ENCODE measurements at regions not wholly inside any gene's neighbourhood (a gene's known extent, or its start where the extent isn't known, plus 50 kb on each side); places are given as distances from the start of the nearest gene placed in this dataset.

DNA sequence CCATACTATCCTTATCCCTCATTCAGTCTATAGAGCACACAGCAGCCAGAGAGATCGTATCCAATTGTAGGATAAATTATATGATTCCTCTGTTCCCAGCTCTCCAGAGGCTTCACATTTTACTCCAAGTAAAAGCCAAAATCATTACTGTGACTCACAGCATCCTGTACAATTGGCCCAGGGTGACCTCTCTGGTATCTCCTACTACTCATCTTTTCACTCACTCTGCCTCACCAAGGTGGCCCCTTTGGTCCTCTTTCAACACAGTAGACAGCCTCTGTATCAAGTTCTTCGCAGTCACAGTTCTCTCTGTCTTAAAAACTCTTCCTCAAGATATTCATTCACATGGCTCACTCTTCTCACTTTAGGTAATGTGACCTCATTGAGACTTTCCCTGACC is 72.6 kb upstream of the LSM8 start:
- no peak overlapping the region for H3K27ac ChIP-seq
- no peaks in the 10 kb centered on the region for H3K4me1 ChIP-seq (ENCODE audit: insufficient read depth)
- WGBS, 3 donors, result 82 to 94% (median 91%) methylated on average over 2 of the region's 2 CpGs
- no peaks in the 10 kb centered on the region for H3K36me3 ChIP-seq
- no peak for DNase-seq
- TF ChIP-seq, protein P1, sequence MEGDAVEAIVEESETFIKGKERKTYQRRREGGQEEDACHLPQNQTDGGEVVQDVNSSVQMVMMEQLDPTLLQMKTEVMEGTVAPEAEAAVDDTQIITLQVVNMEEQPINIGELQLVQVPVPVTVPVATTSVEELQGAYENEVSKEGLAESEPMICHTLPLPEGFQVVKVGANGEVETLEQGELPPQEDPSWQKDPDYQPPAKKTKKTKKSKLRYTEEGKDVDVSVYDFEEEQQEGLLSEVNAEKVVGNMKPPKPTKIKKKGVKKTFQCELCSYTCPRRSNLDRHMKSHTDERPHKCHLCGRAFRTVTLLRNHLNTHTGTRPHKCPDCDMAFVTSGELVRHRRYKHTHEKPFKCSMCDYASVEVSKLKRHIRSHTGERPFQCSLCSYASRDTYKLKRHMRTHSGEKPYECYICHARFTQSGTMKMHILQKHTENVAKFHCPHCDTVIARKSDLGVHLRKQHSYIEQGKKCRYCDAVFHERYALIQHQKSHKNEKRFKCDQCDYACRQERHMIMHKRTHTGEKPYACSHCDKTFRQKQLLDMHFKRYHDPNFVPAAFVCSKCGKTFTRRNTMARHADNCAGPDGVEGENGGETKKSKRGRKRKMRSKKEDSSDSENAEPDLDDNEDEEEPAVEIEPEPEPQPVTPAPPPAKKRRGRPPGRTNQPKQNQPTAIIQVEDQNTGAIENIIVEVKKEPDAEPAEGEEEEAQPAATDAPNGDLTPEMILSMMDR (IDR thresholded peaks at IDR 0.05), result no peak
- TF ChIP-seq POLR2A (IDR thresholded peaks at IDR 0.05), result no peak
- no peak for TF ChIP-seq EP300 (IDR thresholded peaks at IDR 0.05)
- no peaks in the 10 kb centered on the region for H3K9me3 ChIP-seq
- H3K27me3 ChIP-seq, result no peaks in the 10 kb centered on the region
- no peak overlapping the region for H3K4me3 ChIP-seq
- intact Hi-C loops (cut with DNase I), result loop anchor here in 1 of 4 donors (10.0 kb wide), 1 partner anchor 1483 kb away; no protein-coding TSS in a partner anchor

DNA sequence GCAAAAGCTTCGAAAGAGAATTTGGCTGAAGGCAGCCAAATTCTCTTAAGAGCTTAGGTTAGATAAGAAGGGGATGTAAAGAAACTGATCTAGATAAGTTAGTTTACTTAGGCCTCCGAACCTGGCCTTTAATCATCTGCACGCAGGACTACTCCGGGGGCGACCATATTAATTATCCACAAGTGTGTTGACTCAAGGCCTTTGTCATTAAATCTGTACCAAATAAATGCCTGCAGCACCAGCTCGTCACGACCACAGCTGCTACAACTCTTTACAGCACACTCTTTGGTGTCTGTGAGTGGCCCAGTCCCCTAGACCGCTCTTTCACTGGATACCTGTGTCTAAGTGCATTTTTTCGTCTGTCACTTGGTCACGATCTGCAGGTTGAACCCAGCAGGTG is 69.8 kb upstream of the LSM8 start:
- Histone ChIP-seq H3K4me3 (no peak overlapping the region), H3K4me1 (ENCODE audit: insufficient read depth) (no peaks in the 10 kb centered on the region), H3K36me3 (no peaks in the 10 kb centered on the region), H3K27ac (no peak overlapping the region), H3K27me3 (no peaks in the 10 kb centered on the region), H3K9me3 (no peaks in the 10 kb centered on the region)
- WGBS, 3 donors, result 92% methylated on average over 10 of the region's 10 CpGs
- DNase-seq, result no peak
- intact Hi-C loops (cut with DNase I), result loop anchor here in 1 of 4 donors (10.0 kb wide), 1 partner anchor 1481 kb away; no protein-coding TSS in a partner anchor
- TF ChIP-seq EP300 (IDR thresholded peaks at IDR 0.05), result no peak
- TF ChIP-seq, protein P1 (IDR thresholded peaks at IDR 0.05), result no peak
- no peak for TF ChIP-seq POLR2A (IDR thresholded peaks at IDR 0.05)

DNA sequence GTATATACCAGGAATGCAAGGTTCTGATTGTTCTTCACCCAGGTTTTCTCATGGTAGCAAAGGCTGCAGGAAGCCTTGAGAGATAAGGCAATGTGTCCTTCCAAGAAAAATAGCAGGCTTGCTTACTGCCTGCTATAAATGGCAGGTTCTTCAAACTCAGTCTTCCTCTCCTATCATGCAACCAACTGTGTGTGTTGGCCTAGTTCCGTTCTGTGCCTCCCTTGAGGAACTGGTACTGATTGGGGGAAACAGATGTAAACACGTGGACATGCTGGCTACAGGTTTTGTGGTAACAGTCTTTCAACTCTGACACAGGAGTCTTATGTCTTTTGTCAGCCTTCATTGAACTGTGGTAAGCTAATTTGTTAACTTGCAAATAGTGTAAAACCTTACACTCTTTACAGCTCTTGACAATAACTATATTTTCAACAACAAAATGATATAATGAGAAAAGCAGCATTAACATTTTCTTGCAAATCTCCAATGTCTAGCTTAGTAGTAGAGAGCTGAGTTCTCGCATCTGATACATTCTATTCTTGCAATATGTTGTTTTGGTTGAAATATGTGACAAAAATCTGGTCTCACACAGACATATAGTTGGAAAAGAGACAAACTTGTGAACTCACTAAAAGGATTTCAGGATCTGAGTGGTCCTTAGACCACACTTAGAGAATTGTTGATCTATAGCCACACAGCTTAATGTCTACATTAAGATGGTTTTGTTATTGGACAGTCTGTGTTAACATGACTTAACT is 54.7 kb upstream of the LSM8 start:
- Histone ChIP-seq H3K9me3 (no peaks in the 10 kb centered on the region), H3K4me1 (ENCODE audit: insufficient read depth) (no peaks in the 10 kb centered on the region), H3K27ac (no peak overlapping the region), H3K27me3 (no peaks in the 10 kb centered on the region), H3K36me3 (no peaks in the 10 kb centered on the region), H3K4me3 (no peak overlapping the region)
- no peak for DNase-seq
- WGBS, 3 donors, result 71 to 79% (median 78%) methylated on average over 3 of the region's 3 CpGs
- intact Hi-C loops (cut with DNase I), result no loop called here
- TF ChIP-seq POLR2A (IDR thresholded peaks at IDR 0.05) (no peak), EP300 (IDR thresholded peaks at IDR 0.05) (no peak)
- TF ChIP-seq, protein P1 (IDR thresholded peaks at IDR 0.05), result no peak

DNA sequence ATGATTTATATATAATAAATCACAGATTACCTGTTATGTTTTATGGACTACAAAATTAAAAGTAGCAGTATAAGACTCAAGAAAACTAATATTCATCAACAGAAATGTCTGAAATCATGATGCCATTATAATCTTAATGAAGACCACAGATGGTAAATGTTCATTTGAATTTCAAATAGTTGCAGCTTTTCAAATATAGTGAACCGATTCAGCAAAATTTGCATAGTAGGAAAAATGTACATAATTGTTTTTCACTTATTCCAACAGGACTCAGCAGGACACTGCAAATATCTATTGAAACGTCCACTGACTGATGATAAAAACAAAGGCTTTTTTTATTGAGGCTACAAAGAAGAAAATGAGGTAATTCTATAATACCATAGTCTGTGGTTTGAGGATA is 51.2 kb upstream of the LSM8 start:
- no peaks in the 10 kb centered on the region for H3K9me3 ChIP-seq
- no peaks in the 10 kb centered on the region for H3K4me1 ChIP-seq (ENCODE audit: insufficient read depth)
- H3K4me3 ChIP-seq, result no peak overlapping the region
- intact Hi-C loops (cut with DNase I), result no loop called here
- no peaks in the 10 kb centered on the region for H3K36me3 ChIP-seq
- no peak for DNase-seq
- H3K27ac ChIP-seq, result no peak overlapping the region
- WGBS, 3 donors, result 58 to 75% (median 65%) methylated on average over 2 of the region's 2 CpGs
- no peaks in the 10 kb centered on the region for H3K27me3 ChIP-seq
- TF ChIP-seq EP300 (IDR thresholded peaks at IDR 0.05), result no peak
- no peak for TF ChIP-seq POLR2A (IDR thresholded peaks at IDR 0.05)
- TF ChIP-seq, protein P1 (IDR thresholded peaks at IDR 0.05), result no peak
